ENCODE measurements at regions not wholly inside any gene's neighbourhood (a gene's known extent, or its start where the extent isn't known, plus 50 kb on each side); places are given as distances from the start of the nearest gene placed in this dataset.
A peak's percentile ranks its signal among the peaks of the same experiment; 100 is the strongest.

GRCh38 chr13:30026909-30027308, 176.5 kb upstream of the UBL3 start:
- DNase-seq, result no peak

GRCh38 chr13:30026093-30026492, 175.7 kb upstream of the UBL3 start:
- DNase-seq, result no peak

GRCh38 chr13:30025351-30025750, 174.9 kb upstream of the UBL3 start:
- DNase-seq, result no peak

DNA sequence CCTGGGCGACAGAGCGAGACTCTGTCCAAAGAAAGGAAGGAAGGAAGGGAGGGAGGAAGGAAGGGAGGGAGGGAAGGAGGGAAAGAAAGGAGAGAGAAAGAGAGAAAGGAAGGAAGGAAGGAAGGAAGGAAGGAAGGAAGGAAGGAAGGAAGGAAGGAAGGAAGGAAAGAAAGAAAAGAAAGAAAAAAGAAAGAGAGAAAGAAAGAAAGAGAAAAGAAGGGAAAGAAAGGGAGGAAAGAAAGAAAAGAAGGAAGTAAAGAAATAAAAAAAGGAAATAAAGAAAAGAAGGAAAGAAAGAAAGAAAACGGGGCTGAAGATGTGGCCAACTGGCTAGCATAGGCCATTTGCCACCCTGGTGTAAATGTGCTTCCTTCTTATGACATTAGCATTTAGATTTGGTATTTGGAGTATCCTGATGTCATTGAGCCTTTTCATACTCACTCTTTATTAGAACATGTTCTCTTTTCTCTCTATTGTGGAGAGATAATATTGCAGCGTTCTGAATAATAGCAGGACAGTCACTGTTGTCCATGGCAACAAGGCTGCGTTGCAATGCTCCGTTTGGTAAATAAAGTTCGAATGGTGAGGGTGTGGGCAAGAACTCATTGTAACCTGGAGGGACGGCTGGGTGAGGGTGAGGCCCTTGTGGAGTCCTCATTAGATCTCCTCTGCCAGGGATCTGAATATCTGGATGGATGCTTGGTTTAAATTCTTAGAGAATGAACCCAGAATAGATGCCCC, 173.9 kb upstream of the UBL3 start:
- peak; percentile 4 for DNase-seq

- DNase-seq, result no peak
Observed at GRCh38 chr13:30023196-30023895, 172.9 kb upstream of the UBL3 start.

GRCh38 chr13:30022796-30023195, 172.4 kb upstream of the UBL3 start:
- DNase-seq, result no peak

DNA sequence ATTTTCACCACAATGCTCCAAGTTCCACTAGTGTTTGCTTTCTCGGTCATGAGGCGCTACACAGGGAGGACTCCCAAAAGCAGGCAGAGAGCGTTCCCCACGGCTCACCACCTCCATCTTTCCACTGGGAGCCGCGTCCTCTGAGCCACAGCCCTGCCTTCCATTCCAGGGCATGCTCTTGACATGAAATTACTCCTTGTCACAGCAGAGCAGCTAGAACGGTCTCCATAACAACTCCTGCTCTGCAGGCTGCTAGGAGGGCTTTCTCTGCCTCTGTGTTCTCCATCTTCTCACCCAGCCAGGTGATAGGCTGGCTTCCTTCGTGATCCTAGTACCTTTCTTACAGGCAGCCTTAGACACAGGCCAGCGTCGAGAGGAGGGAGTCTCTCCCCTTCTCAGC, 171.8 kb upstream of the UBL3 start:
- DNase-seq, result no peak

GRCh38 chr13:30021611-30022010, 171.2 kb upstream of the UBL3 start:
- DNase-seq, result no peak

GRCh38 chr13:30020726-30021312, 170.4 kb upstream of the UBL3 start:
- no peak for DNase-seq

DNA sequence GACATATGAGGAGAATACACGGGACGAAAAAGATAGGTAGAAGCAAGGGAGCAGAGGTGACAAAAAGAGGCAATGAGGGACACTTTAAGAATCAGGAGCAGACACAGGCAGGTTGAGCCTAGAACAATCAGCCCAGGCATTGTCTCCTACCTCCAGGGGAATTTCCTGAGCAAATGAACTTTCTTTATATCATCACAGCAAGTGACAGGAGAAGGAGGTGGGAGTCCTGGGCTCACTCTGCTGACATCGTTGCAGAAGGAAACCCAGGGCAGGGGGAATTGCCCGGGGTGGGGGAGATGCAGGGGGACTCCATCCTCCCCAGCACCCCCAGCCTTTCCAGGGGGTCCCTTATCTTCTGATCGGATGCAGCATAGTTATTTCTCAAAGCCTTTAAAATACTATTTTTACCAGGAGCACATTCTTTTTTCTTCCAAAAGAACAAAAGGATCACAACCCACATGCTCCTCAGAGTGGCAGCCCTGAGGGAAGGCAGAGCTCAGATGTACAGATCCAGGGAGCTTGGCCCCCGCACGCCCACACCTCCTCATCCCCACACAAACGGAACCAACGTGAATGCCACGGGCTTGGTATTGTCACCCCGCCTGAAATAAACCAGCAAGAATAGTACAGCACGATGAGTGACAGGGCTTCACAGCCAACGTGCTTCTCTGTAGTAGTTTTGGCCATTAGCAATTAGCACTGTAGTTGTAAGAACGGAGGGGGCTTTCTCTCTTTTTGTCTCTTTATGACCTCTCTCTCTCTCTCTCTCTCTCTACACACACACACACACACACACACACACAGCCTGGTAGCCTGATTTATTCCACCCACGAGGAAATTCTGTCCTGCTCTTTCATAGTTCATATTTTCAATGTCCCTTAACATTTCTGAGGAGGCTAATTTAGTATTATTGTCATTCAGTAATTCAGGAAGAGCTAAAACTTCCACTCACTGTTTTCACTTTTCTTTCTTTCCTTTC, 169.5 kb upstream of the UBL3 start:
- no peak for DNase-seq

DNA sequence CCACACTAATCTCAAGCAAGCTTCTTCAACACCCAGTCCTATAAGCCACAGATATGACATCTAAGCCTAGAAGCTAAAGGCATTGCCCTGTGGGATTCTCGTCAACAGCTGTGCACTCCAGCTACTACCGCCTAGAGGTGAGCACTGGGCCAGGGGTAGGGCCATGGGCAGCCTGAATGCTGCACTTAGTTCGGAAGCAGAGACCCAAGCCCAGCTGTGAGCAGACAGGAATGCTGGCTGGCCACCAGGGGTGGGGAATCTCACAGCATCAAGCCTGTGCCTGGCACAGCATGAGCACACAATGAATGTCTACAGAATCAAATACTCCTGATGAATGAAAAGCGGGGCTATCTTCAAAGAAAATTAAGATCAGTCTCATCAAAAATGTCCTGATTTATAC, 167.5 kb upstream of the UBL3 start:
- no peak for DNase-seq

DNA sequence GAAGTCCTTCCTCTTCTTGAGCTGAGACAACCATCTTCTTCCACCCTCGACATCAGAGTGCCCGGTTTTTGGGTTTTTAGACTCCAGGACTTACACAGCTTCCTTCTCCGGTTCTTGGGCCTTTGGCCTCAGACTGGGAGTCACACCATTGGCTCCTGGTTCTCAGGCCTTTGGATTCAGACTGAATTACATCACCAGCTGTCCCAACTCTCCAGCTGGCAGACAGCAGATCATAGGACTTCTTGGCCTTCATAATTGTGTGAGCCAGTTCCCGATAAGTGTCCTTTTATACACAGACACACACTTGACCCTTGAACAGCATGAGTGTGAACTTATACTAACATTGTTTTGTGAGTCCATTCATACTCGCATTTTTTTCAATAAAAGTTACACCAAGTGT, 166.0 kb upstream of the UBL3 start:
- no peak for DNase-seq

GRCh38 chr13:30009411-30009810, 159.0 kb upstream of the UBL3 start:
- DNase-seq, result no peak

GRCh38 chr13:30006246-30006645, 155.8 kb upstream of the UBL3 start:
- no peak for DNase-seq

DNA sequence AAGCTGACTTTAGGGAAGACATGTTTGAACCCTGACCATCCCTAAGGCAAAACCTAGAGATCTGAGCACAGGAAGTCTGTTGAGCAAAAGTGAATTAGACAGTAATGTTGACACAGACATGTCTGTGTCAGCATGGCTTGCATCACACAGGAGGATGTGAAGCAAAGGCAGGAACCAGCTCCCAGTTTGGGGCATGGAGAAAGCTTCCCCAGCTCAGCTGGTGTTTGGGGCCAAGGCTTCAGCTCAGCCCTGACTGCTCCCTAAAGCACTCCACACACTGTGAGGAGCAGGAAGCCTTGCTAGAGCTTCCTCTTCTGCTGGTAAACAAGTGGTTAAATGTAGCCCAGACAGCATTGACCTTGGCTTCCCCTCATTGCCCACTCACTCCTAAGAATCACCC, 153.8 kb upstream of the UBL3 start:
- DNase-seq, result no peak

- no peak for DNase-seq
Observed at GRCh38 chr13:30002577-30002976, 152.2 kb upstream of the UBL3 start.

DNA sequence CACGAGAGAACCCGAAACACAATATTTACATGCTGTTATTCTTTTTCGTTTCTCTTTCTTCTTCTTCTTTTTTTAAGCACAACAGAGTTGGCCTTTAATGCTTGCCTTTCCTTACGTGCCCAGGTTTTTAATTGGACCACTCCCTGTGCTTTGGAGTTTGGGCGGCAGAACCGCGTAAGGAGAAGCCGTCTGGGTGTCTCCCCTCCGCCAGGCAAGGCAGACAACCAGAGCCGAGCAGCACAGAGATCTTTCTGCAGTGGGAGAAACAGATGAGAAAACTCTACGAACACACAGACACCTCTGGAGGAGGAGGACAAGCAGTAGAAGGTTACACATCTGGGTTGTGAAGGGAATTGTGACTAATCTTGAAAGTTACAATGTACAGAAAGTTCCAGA, 150.0 kb upstream of the UBL3 start:
- DNase-seq, result no peak

DNA sequence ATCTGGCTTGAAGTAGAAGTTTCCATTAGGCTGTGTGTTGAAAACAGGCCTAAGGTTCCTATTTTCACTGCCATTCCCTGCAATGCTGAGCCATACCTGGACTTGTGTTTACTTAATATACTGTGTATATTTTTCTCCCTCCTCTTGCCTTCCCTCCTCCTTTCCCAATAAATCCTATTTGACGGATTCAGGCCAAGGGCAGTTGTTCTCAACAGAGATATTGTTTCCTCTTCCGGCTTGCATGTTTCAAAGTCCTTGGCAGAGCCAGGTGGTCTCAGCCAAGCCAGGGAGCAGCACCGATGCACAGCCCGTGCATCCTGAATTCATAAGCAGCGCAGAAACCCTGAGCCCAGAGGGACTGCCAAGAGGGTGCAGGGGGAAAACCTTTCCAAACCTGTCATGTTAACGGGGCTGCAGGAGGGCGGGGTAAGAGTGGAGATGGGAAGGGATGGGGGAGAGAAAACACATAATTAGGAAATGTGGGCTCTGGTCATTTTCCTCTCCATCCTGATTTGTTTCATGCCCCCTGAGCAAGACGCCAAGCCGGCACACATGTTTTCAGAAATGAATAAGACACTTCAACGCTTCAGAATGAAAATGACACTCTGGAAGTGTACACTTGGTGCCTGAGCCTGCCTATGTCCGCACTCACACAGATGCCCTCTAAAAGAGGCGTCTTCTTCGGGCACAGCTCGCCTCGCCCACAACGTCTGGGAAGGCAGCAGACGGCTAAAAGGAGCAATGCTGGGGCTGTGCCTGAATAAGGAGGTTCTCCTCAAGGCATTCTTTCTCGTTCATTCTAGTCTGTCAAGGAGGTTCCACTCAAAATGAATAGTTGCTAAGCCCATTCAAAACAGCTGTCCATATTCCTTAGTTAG, 149.3 kb upstream of the UBL3 start:
- DNase-seq, result no peak

- no peak for DNase-seq
Observed at GRCh38 chr13:29996316-29996715, 145.9 kb upstream of the UBL3 start.

GRCh38 chr13:29994911-29995595, 144.6 kb upstream of the UBL3 start:
- no peak for DNase-seq

DNA sequence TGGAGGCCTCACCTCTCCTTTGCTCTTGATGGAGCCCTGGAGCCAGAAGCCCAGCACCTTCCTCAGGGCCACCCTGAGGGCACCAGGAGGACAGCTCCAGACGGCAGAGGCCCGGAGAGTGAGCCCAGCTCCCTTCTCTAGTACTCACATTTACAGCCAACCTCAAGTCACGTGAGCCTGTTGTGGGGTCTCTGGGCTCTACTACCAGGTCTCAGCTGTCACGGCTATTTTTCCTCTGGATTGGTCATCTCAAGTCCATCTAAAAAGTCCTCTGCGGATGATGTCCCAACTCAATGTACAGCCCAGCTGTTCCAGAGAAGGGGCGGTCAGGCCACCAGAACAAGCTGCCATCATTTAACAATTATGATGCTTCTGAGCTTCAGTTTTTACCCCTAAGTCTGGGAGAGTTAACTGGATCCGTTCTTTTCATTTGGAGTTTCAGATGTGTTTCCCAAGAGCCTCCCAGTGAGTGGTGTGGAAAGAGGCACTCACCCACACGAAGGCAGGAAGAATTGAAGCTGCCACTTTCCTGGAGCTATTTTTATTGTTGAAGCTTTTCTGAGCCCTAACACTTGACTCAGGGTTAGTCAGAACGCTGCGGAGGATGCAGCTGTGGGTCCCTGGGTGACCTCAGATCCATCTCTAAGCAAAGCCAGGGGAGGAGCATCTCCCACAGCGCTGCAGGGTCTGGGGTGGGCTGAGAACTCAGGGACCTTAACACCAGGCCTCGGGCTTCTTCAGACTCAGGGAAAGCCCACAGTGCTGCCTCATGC, 143.5 kb upstream of the UBL3 start:
- DNase-seq, result no peak
